Calu3 (cell line): ENCODE measurements at regions not wholly inside any gene's neighbourhood (a gene's known extent, or its start where the extent isn't known, plus 50 kb on each side); places are given as distances from the start of the nearest gene placed in this dataset.

Experiments
- BruUV-seq: library from RNA; stranded (reverse); fragments of 400-500 nt; replicated peaks from 2 replicates; lab custom pipeline; 2021; lab: Mats Ljungman, UMichigan
- CTCF ChIA-PET: fragments of 300-600 bp; sonication (Branson Sonifier 250); formaldehyde crosslinking; loops from one replicate; lab custom pipeline; 2022; ENCODE audit warnings: antibody characterized with exemption; lab: Charles Lee
- DNase-seq: peaks from one replicate; pipeline ENCODE4 v3.0.0; 2022
- H3K27ac Mint-ChIP-seq: one replicate; pipeline ENCODE4 v1.8.0; 2022; ENCODE audit warnings: mixed read lengths; ENCODE audit not compliant: unreplicated experiment
- H3K27me3 Mint-ChIP-seq: one replicate; pipeline ENCODE4 v1.8.0; 2022; ENCODE audit warnings: mixed read lengths; ENCODE audit not compliant: unreplicated experiment
- H3K36me3 Mint-ChIP-seq: one replicate; pipeline ENCODE4 v1.8.0; 2022; ENCODE audit warnings: mild to moderate bottlenecking, moderate library complexity, mixed read lengths; ENCODE audit not compliant: insufficient read depth, unreplicated experiment
- H3K4me1 Mint-ChIP-seq: one replicate; pipeline ENCODE4 v1.8.0; 2022; ENCODE audit warnings: mild to moderate bottlenecking, low read depth, mixed read lengths; ENCODE audit not compliant: unreplicated experiment
- H3K4me3 Mint-ChIP-seq: one replicate; pipeline ENCODE4 v1.8.0; 2022; ENCODE audit warnings: mild to moderate bottlenecking, low read depth, moderate library complexity, mixed read lengths; ENCODE audit not compliant: unreplicated experiment
- H3K9me3 Mint-ChIP-seq: one replicate; pipeline ENCODE4 v1.8.0; 2022; ENCODE audit warnings: low read depth, mixed read lengths; ENCODE audit not compliant: unreplicated experiment
- intact Hi-C: fragments of 100-400 bp; cut with micrococcal nuclease; formaldehyde crosslinking; loops from one replicate; pipeline ENCODE4 v1.10.0; 2022; ENCODE audit not compliant: unreplicated experiment
- TF ChIP-seq, protein P1 (sequence below): fragments of 200-600 bp; IDR thresholded peaks from one replicate; pipeline ENCODE4 v1.8.0; 2022; ENCODE audit warnings: antibody characterized with exemption; ENCODE audit not compliant: unreplicated experiment

- Mint-ChIP-seq H3K9me3 (no peaks in the 10 kb centered on the region), H3K4me3 (no peak overlapping the region), H3K36me3 (no peaks in the 10 kb centered on the region), H3K4me1 (no peaks in the 10 kb centered on the region), H3K27me3 (no peaks in the 10 kb centered on the region), H3K27ac (no peak overlapping the region)
- TF ChIP-seq, protein P1, sequence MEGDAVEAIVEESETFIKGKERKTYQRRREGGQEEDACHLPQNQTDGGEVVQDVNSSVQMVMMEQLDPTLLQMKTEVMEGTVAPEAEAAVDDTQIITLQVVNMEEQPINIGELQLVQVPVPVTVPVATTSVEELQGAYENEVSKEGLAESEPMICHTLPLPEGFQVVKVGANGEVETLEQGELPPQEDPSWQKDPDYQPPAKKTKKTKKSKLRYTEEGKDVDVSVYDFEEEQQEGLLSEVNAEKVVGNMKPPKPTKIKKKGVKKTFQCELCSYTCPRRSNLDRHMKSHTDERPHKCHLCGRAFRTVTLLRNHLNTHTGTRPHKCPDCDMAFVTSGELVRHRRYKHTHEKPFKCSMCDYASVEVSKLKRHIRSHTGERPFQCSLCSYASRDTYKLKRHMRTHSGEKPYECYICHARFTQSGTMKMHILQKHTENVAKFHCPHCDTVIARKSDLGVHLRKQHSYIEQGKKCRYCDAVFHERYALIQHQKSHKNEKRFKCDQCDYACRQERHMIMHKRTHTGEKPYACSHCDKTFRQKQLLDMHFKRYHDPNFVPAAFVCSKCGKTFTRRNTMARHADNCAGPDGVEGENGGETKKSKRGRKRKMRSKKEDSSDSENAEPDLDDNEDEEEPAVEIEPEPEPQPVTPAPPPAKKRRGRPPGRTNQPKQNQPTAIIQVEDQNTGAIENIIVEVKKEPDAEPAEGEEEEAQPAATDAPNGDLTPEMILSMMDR, result no peak
- DNase-seq, result no peak
- CTCF ChIA-PET, result no interaction called here
- BruUV-seq, result no TSS peak
- intact Hi-C loops, result no loop called here
Measured at GRCh38 chr14:66420251-66421006, 65.7 kb upstream of the CCDC196 start.

DNA sequence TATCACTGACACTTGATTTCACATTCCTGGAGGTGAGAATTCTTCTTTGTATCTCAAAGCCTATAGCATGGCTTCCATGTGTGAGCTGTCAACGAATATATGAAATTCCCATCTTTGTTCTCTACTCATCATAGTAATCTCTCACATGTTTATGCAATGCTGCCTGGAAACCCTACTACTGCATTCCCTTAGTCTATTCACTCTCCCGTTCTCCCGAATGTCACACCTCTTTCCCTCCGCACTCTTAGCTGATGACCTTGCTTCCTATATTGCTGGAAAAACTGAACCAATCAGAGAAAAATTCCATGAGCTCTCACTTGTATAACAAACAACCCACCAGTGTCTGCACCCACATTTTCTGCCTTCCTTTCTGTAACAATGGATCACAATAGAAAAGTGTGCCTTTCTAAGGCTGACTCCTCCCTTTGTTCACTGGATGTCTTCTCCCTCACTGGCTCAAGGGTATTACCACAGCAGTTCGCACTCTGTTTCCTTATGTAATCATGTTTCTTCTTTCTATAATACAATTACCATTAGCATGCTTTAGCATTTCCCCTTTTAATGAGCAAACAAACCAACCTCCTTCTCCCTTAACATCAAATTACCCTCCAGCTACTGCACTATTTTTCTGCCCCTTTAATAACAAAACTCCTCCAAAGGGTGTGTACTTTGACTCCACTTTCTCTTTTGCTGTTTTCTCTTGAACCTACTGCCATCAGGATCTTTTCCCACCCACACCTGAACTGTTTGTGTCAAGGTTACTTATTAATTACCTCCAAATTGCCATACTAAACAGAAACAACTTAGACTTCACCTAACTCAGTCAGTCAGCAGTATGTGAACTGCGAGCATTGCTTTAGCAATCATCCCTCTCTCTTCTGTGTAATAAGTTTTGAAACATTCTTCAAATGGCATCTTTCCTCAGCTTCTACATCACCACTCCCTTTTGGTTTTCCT lies 63.9 kb upstream of the CCDC196 start:
- DNase-seq, result no peak
- Mint-ChIP-seq H3K9me3 (no peaks in the 10 kb centered on the region), H3K36me3 (no peaks in the 10 kb centered on the region), H3K27me3 (no peaks in the 10 kb centered on the region), H3K4me3 (no peak overlapping the region), H3K27ac (no peak overlapping the region), H3K4me1 (peaks cover 6% of the 10 kb centered on the region)
- TF ChIP-seq, protein P1, result no peak
- BruUV-seq, result no TSS peak
- CTCF ChIA-PET, result no interaction called here
- intact Hi-C loops, result no loop called here

GRCh38 chr14:66425402-66425801 lies 60.8 kb upstream of the CCDC196 start:
- intact Hi-C loops, result no loop called here
- CTCF ChIA-PET, result no interaction called here

GRCh38 chr14:66426451-66426850 lies 59.7 kb upstream of the CCDC196 start:
- Mint-ChIP-seq H3K27me3 (no peaks in the 10 kb centered on the region), H3K4me3 (no peak overlapping the region), H3K36me3 (no peaks in the 10 kb centered on the region), H3K9me3 (no peaks in the 10 kb centered on the region), H3K27ac (no peak overlapping the region), H3K4me1 (peaks cover 6% of the 10 kb centered on the region)
- CTCF ChIA-PET, result no interaction called here
- DNase-seq, result no peak
- intact Hi-C loops, result no loop called here
- no TSS peak for BruUV-seq
- TF ChIP-seq, protein P1, result no peak

More at GRCh38 chr14:66425402-66425801, 60.8 kb upstream of the CCDC196 start:
- Mint-ChIP-seq H3K4me1 (peaks cover 6% of the 10 kb centered on the region), H3K27me3 (no peaks in the 10 kb centered on the region), H3K9me3 (no peaks in the 10 kb centered on the region), H3K36me3 (no peaks in the 10 kb centered on the region), H3K4me3 (no peak overlapping the region), H3K27ac (no peak overlapping the region)
- TF ChIP-seq, protein P1, result no peak
- no TSS peak for BruUV-seq
- DNase-seq, result no peak
